Endothelial cell of umbilical vein (primary cell): ENCODE measurements at regions not wholly inside any gene's neighbourhood (a gene's known extent, or its start where the extent isn't known, plus 50 kb on each side); places are given as distances from the start of the nearest gene placed in this dataset.

ENCODE experiments used
- BruUV-seq: library from RNA; stranded (reverse); fragments of 400-500 nt; replicated peaks from 2 replicates; lab custom pipeline; 2021; lab: Mats Ljungman, UMichigan
- CTCF ChIA-PET: fragments of 300-600, 350-600 bp; sonication (Branson Sonifier 250); formaldehyde crosslinking; loops from one replicate; lab custom pipeline; 2021; ENCODE audit warnings: antibody characterized with exemption, inconsistent platforms; lab: Charles Lee
- POLR2A ChIA-PET: fragments of 300-600, 350-600 bp; sonication (Branson Sonifier 250); formaldehyde crosslinking; loops from one replicate; lab custom pipeline; 2021; ENCODE audit warnings: antibody characterized with exemption, inconsistent platforms; lab: Charles Lee
- DNase-seq: peaks from one replicate; pipeline ENCODE4 v3.0.0-alpha.2; 2011; ENCODE audit warnings: low read depth, low spot score
- FAIRE-seq: peaks from 2 replicates; lab custom pipeline; 2011; peaks lifted over from hg19 to GRCh38; lab: Jason Lieb, UNC
- H2AFZ ChIP-seq: 2 replicates; pipeline ENCODE4 v1.6.0; 2012; ENCODE audit warnings: low read depth, low read length, control low read depth, inconsistent platforms
- H3K27ac ChIP-seq: 2 replicates; pipeline ENCODE4 v1.5.1; 2011; ENCODE audit warnings: low read depth, mild to moderate bottlenecking, control low read depth, low read length, moderate library complexity; ENCODE audit not compliant: insufficient read depth
- H3K27me3 ChIP-seq, 2 experiments: 2 replicates each; pipeline versions ENCODE4 v1.6.0 to v1.6.1; 2011; ENCODE audit warnings: low read length in 2 of 2, mixed read lengths in 1 of 2; ENCODE audit not compliant: control insufficient read depth in 2 of 2, insufficient read depth in 2 of 2
- H3K36me3 ChIP-seq, 2 experiments: 2 replicates in 1 of 2; 3 replicates in 1 of 2; pipeline ENCODE4 v1.5.1; 2011; ENCODE audit warnings: low read length in 2 of 2, mild to moderate bottlenecking in 1 of 2, moderate library complexity in 1 of 2; ENCODE audit not compliant: control insufficient read depth in 2 of 2, insufficient read depth in 2 of 2; ENCODE audit errors: extremely low read depth in 1 of 2
- H3K4me1 ChIP-seq: 3 replicates; pipeline ENCODE4 v1.5.1; 2011; ENCODE audit warnings: mild to moderate bottlenecking, low read length; ENCODE audit not compliant: control insufficient read depth, insufficient read depth; ENCODE audit errors: extremely low read depth
- H3K4me2 ChIP-seq: 2 replicates; pipeline ENCODE4 v1.6.1; 2011; ENCODE audit warnings: low read length, control low read depth, mixed read lengths; ENCODE audit not compliant: insufficient read depth
- H3K4me3 ChIP-seq, 3 experiments: fragments of 200-600 bp in 1 of 3; sonication (generic), shearing (Covaris generic) in 1 of 3; replicated peaks in 1 of 3; 2 replicates each; pipeline ENCODE4 v1.5.1; 2011 to 2016; ENCODE audit warnings: control low read depth in 3 of 3, low read length in 3 of 3, mild to moderate bottlenecking in 2 of 3, inconsistent platforms in 1 of 3, low read depth in 1 of 3, moderate library complexity in 1 of 3; ENCODE audit not compliant: insufficient read depth in 1 of 3
- H3K79me2 ChIP-seq: 2 replicates; pipeline ENCODE4 v1.6.0; 2012; ENCODE audit warnings: low read length, inconsistent platforms; ENCODE audit not compliant: control insufficient read depth, insufficient read depth
- H3K9ac ChIP-seq: replicated peaks from 2 replicates; pipeline ENCODE3; 2011; ENCODE audit warnings: low read length, control low read depth; ENCODE audit not compliant: insufficient read depth; ENCODE audit errors: extremely low read depth
- H3K9me1 ChIP-seq: replicated peaks from 3 replicates; pipeline ENCODE4 v1.6.0; 2011; ENCODE audit warnings: mild to moderate bottlenecking, low read length; ENCODE audit not compliant: control insufficient read depth, insufficient read depth; ENCODE audit errors: extremely low read depth
- H3K9me3 ChIP-seq: replicated peaks from 2 replicates; pipeline ENCODE4 v1.5.1; 2012; ENCODE audit warnings: low read length, inconsistent platforms; ENCODE audit not compliant: control insufficient read depth, insufficient read depth
- H4K20me1 ChIP-seq: replicated peaks from 2 replicates; pipeline ENCODE3; 2011; ENCODE audit warnings: mild to moderate bottlenecking, low read length; ENCODE audit not compliant: control insufficient read depth, insufficient read depth; ENCODE audit errors: extremely low read depth
- EZH2 ChIP-seq: IDR thresholded peaks from 2 replicates; pipeline ENCODE4 v1.6.1; 2012; ENCODE audit warnings: borderline replicate concordance, low read depth, mild to moderate bottlenecking, moderate library complexity, low read length, inconsistent platforms; ENCODE audit not compliant: severe bottlenecking
- GATA2 ChIP-seq: IDR thresholded peaks from 2 replicates; pipeline ENCODE4 v1.7.0; 2011; ENCODE audit warnings: low read depth, mild to moderate bottlenecking, moderate library complexity, mixed read lengths, low read length; ENCODE audit not compliant: insufficient read length, insufficient read depth
- JUN ChIP-seq: IDR thresholded peaks from 2 replicates; pipeline ENCODE4 v1.6.1; 2011; ENCODE audit warnings: borderline replicate concordance, low read depth; ENCODE audit not compliant: insufficient read length, insufficient read depth
- MYC ChIP-seq: IDR thresholded peaks from one replicate; pipeline ENCODE4 v1.6.1; 2011; ENCODE audit warnings: mild to moderate bottlenecking, low read depth, low read length
- POLR2AphosphoS5 ChIP-seq: IDR thresholded peaks from 2 replicates; pipeline ENCODE4 v1.6.1; 2012; ENCODE audit warnings: low read depth, mild to moderate bottlenecking, control low read depth, low read length, moderate library complexity; ENCODE audit not compliant: insufficient read depth
- dilution Hi-C: fragments of 300-500 bp; cut with MboI; formaldehyde crosslinking; loops from one replicate; pipeline ENCODE4 v1.15.0; 2019; ENCODE audit warnings: low sequenced_read_pairs; ENCODE audit not compliant: extremely low pct_ligation_motif_present
- intact Hi-C: fragments of 100-400 bp; cut with micrococcal nuclease; formaldehyde crosslinking; loops from one replicate; pipeline ENCODE4 v1.10.0; 2022
- TF ChIP-seq, protein P1 (sequence below): IDR thresholded peaks from 2 replicates; pipeline ENCODE4 v1.6.1; 2011; ENCODE audit not compliant: insufficient read depth, insufficient read length
- TF ChIP-seq, protein P2 (sequence below), 2 donors: IDR thresholded peaks; 1 replicate in 1 of 2; 2 replicates in 1 of 2; pipeline ENCODE4 v1.5.1; 2011; ENCODE audit warnings: low read length in 2 of 2, mild to moderate bottlenecking in 2 of 2, moderate library complexity in 2 of 2, control low read depth in 1 of 2, inconsistent platforms in 1 of 2, low read depth in 1 of 2; ENCODE audit not compliant: insufficient read depth in 1 of 2; ENCODE audit errors: extremely low read depth in 1 of 2

DNA sequence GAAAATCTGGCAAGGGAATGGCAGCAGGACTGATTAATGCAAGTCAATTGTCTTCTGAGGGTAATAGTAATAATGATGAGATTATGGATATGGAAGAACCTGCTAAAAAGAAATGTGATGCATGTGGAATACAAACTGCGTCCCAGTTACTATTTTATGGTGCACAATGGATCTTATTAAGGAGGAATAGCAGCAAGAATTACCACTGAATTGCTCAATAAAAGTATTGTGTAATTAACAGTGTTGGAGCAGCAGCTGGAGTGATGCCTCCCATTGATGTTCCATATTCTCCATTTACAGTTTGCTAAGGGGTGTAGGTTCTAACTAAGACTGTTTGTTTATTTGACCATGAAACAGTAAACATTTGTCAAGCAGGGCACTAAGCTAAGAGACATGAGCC lies 167.9 kb downstream of the HRH4 start:
- no peak overlapping the region for H3K4me2 ChIP-seq
- no peak for DNase-seq
- H3K4me3 ChIP-seq: no peak overlapping the region
- H4K20me1 ChIP-seq: no peaks in the 10 kb centered on the region
- H3K36me3 ChIP-seq: no peaks in the 10 kb centered on the region
- H3K4me1 ChIP-seq: peaks cover 3% of the 10 kb centered on the region
- no peaks in the 10 kb centered on the region for H3K79me2 ChIP-seq
- H3K9me3 ChIP-seq: no peaks in the 10 kb centered on the region
- no peak for FAIRE-seq
- H3K27me3 ChIP-seq: peaks cover 0 to 2% of the 10 kb centered on the region in 2 experiments
- no peak for TF ChIP-seq MYC
- no peak for TF ChIP-seq JUN
- no peak for TF ChIP-seq GATA2
- no peak for TF ChIP-seq POLR2AphosphoS5
- TF ChIP-seq, protein P1, sequence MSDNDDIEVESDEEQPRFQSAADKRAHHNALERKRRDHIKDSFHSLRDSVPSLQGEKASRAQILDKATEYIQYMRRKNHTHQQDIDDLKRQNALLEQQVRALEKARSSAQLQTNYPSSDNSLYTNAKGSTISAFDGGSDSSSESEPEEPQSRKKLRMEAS: no peak
- H3K9me1 ChIP-seq: no peaks in the 10 kb centered on the region
- CTCF ChIA-PET: no interaction called here
- POLR2A ChIA-PET: no interaction called here
- no peak overlapping the region for H2AFZ ChIP-seq
- no peak overlapping the region for H3K27ac ChIP-seq
- dilution Hi-C loops: no loop called here
- intact Hi-C loops: no loop called here
- no TSS peak for BruUV-seq
- H3K9ac ChIP-seq: no peak overlapping the region

- Histone ChIP-seq H4K20me1 (no peaks in the 10 kb centered on the region), H3K79me2 (no peaks in the 10 kb centered on the region), H3K9ac (no peak overlapping the region), H3K9me1 (no peaks in the 10 kb centered on the region), H3K4me3 (no peak overlapping the region), H3K4me1 (peaks cover 3% of the 10 kb centered on the region), H3K27ac (no peak overlapping the region), H3K36me3 (no peaks in the 10 kb centered on the region), H3K4me2 (no peak overlapping the region), H3K9me3 (no peaks in the 10 kb centered on the region), H2AFZ (no peak overlapping the region), H3K27me3 (peaks cover 0 to 2% of the 10 kb centered on the region in 2 experiments)
- DNase-seq: no peak
- intact Hi-C loops (no loop called here), dilution Hi-C loops (no loop called here)
- CTCF ChIA-PET: no interaction called here
- TF ChIP-seq POLR2AphosphoS5 (no peak), EZH2 (no peak), MYC (no peak)
- TF ChIP-seq, protein P2, sequence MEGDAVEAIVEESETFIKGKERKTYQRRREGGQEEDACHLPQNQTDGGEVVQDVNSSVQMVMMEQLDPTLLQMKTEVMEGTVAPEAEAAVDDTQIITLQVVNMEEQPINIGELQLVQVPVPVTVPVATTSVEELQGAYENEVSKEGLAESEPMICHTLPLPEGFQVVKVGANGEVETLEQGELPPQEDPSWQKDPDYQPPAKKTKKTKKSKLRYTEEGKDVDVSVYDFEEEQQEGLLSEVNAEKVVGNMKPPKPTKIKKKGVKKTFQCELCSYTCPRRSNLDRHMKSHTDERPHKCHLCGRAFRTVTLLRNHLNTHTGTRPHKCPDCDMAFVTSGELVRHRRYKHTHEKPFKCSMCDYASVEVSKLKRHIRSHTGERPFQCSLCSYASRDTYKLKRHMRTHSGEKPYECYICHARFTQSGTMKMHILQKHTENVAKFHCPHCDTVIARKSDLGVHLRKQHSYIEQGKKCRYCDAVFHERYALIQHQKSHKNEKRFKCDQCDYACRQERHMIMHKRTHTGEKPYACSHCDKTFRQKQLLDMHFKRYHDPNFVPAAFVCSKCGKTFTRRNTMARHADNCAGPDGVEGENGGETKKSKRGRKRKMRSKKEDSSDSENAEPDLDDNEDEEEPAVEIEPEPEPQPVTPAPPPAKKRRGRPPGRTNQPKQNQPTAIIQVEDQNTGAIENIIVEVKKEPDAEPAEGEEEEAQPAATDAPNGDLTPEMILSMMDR (IDR thresholded peaks at IDR 0.05; ENCODE audit: extremely low read depth in 1 of 2, insufficient read depth in 1 of 2, low read depth in 1 of 2, low read length in 2 of 2): no peak
- TF ChIP-seq, protein P1: no peak
- no peak for FAIRE-seq
- no TSS peak for BruUV-seq
- POLR2A ChIA-PET: no interaction called here
These were observed 169.5 kb downstream of the HRH4 start for GRCh38 chr18:24629921-24630320.
